ENCODE measurements at regions not wholly inside any gene's neighbourhood (a gene's known extent, or its start where the extent isn't known, plus 50 kb on each side); places are given as distances from the start of the nearest gene placed in this dataset.

- no peak for DNase-seq (ENCODE audit: low read depth in 4 of 4, low spot score in 2 of 4)
Measured at GRCh38 chr22:49045276-49045675, 782.4 kb downstream of the BRD1 start.

DNA sequence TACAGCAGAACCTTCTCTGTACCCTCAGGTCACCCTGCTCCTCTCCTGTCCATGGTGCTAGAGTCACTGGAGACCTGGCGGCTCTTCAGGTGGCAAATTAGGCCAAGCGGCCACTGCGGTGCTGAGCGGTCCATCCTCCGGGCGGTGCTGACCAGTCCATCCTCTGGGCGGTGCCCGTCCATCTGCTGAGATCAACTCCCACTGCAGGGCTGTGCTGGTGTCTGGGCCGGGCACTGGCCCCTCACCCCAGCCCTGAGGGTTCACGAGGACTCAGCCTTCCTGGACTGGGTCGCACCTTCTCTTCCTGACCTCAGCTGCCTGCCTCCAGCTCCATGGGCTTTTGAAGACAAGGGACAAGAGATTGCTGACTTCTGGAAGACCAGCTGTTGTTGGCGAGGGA is 782.9 kb downstream of the BRD1 start:
- DNase-seq (ENCODE audit: low read depth in 4 of 4, low spot score in 2 of 4): no peak

DNA sequence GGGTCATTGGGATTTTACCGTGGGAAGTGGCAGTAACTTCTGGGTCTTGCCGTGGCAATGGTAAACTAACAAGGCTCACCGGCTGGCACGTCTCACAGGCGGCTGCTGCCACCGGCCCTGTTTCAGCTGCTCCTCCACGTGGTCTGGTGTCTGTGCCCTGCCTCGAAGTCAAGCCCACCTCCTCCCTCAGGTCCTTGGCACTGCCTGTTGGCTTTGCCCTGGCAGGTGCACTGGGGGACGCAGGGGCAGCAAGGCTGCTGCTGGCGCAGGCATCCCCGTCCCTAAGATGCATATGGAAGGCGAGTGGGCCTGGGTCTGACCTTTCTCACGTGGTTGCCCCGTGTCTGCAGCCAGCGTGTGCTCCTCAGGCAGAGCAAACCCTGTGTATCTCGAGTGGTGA is 783.6 kb downstream of the BRD1 start:
- DNase-seq (ENCODE audit: low read depth in 4 of 4, low spot score in 2 of 4): no peak

GRCh38 chr22:49042877-49043859 is 784.5 kb downstream of the BRD1 start:
- DNase-seq (ENCODE audit: low read depth in 4 of 4, low spot score in 2 of 4): no peak

- DNase-seq (ENCODE audit: low read depth in 4 of 4, low spot score in 2 of 4): no peak
Measured at GRCh38 chr22:49042066-49042465, 785.6 kb downstream of the BRD1 start.

DNA sequence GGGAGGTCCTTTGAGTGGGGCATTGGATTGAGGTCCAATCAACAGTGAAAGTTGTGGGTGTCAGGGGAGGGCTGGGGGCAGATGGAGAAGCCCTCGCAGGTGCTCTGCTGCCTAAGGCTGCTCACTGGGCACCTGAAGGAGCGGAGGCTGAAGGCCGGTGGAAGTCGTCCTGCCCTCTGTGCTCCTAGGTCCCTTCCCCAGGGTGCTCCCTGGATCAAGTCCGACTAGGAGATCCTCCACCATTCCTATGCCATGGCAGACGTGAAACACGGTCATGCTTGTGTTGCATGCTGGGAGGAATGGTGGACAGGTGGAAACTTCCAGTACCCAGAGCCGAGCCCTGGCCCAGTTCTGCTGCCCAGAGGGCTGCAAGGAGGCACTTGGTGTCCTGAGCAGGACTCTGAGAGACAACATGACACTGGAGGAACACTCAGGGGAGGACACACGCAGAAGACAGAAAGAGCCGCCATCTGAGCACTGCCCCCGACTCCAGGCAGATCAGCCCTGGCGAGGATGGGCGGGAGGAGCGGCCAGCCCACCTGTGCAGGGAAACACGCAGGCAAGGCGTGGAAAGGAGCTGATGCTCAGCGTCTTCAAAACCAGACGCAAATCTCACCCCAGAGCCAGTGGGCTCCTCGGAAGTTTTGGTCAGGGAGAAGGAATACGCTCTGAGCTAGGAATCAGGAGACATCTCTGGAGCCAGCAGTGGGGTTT is 786.8 kb downstream of the BRD1 start:
- DNase-seq (ENCODE audit: low read depth in 4 of 4, low spot score in 2 of 4): no peak

DNA sequence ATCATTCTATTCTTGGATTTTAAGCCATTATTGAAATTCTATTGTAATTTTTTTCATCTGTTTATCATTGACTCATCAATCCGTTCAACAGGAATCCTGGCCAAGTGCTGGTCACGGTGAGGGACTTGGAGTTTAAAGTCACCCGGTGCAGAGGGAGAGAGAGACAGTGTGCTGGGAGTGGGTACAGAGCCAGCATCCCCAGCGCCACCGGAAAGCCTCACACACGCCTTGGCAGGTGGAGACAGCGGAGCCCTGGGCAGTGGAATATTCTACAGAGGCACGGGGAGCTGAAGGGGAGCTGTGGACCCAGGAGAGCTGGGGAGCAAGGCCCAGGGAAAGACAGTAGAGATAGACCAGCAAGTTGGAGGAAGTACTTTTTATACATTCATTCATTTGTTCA is 787.6 kb downstream of the BRD1 start:
- no peak for DNase-seq (ENCODE audit: low read depth in 4 of 4, low spot score in 2 of 4)

GRCh38 chr22:49039625-49040024 is 788.0 kb downstream of the BRD1 start:
- no peak for DNase-seq (ENCODE audit: low read depth in 4 of 4, low spot score in 2 of 4)

GRCh38 chr22:49037701-49038245 is 789.9 kb downstream of the BRD1 start:
- DNase-seq (ENCODE audit: low read depth in 4 of 4, low spot score in 2 of 4): no peak

- DNase-seq (ENCODE audit: low read depth in 4 of 4, low spot score in 2 of 4): no peak
Measured at GRCh38 chr22:49036513-49036912, 791.2 kb downstream of the BRD1 start.

DNA sequence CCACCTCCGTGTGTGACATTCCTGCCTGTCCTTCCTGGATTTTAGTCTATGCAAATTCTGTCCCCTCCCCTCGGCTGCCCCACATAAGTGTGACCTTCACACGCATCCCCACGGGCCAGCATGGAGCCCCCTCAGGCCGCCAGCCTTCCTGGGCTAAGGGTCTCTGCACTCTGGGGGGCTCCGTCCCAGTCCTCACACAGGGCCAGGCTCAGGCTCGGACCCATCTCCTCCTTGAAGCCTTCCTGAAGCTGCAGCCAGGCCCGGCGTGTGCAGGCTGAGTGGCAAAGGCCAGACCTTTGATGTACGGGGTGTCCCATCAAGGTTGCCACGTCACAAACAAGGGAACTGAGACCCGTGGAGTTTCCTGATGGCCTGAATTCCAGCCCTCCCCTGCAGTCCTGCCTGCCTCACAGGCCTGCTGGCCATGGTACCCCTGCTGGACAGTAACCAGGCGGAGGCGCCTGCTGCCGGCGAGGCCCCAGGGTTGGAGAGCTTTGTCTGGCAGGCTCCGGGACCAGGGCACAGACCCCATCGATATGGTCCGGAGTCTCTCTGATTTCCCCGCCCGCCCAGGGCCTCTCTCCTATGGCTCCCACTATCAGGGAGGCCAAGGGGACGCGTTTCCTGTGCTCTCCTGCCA is 791.7 kb downstream of the BRD1 start:
- no peak for DNase-seq (ENCODE audit: low read depth in 4 of 4, low spot score in 2 of 4)

GRCh38 chr22:49034836-49035817 is 792.5 kb downstream of the BRD1 start:
- DNase-seq (ENCODE audit: low read depth in 4 of 4, low spot score in 2 of 4): no peak

DNA sequence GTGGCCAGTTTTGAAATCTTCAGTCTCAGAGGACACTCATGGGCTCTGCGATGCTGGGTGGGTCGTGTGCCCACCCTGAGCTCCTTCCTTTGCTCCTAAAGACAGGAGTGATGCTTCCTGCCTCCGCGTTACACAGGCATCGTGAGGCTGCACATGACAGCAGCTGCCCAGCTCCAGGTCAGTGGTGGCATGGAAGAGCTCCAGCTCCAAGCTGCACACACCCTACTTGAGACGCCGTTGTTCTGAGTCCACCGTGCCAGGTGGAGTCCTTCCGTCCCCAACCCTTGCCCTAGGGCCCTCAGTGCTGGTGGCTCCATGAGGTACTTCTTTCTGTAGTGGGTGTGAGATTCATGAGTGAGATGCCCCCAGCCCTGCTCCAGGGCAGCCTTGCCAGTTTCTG is 794.1 kb downstream of the BRD1 start:
- DNase-seq (ENCODE audit: low read depth in 4 of 4, low spot score in 2 of 4): no peak

GRCh38 chr22:49032821-49033220 is 794.9 kb downstream of the BRD1 start:
- no peak for DNase-seq (ENCODE audit: low read depth in 4 of 4, low spot score in 2 of 4)

DNA sequence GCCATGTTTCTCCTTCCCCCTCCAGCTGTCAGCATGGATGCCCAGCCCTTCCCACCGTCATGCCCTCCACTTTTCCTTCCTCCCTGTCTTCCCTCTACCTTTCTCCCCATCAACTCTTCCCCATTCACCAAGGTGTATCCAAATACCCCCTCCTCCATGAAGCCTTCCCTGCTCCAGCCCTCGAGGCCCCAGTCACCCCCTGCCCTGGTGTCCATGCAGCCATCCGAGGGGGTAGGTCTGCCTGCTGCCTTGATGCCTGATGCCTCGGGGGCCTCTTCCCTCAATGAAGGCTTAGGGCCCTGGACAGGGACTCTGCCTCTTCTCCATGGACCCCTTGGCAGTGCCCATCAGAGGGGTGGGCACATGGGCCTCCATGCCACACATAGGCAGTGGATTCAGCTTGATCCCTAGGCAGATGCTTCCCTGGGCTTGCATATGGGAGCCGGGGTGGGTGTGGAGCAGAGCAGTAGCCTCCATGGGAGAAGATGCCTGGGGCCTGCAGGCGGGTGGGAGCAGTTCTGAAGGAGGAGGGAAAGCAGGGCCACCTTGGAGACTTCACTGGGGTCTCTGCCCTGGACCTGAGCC is 795.8 kb downstream of the BRD1 start:
- no peak for DNase-seq (ENCODE audit: low read depth in 4 of 4, low spot score in 2 of 4)

DNA sequence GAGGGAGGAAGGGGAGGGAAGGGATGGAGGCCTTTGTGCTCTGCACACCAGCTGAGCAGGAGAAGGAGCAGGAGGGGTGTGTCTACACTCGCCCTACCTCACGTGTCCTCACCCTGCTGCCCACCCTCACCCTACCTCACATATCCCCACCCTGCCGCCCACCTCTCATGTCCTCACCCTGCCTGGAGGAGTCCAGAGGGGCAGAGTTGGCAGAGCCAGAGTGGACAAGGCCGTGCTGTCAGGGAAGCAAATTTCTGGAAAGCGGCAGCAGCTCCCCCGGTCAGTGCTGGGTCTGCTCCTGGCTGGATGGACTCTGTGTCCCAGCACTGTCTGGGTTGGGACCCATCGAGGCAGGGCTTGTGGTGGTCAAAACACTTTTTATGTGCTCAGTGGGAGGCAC is 799.6 kb downstream of the BRD1 start:
- DNase-seq (ENCODE audit: low read depth in 4 of 4, low spot score in 2 of 4): no peak

GRCh38 chr22:49027368-49027670 is 800.4 kb downstream of the BRD1 start:
- no peak for DNase-seq (ENCODE audit: low read depth in 4 of 4, low spot score in 2 of 4)

DNA sequence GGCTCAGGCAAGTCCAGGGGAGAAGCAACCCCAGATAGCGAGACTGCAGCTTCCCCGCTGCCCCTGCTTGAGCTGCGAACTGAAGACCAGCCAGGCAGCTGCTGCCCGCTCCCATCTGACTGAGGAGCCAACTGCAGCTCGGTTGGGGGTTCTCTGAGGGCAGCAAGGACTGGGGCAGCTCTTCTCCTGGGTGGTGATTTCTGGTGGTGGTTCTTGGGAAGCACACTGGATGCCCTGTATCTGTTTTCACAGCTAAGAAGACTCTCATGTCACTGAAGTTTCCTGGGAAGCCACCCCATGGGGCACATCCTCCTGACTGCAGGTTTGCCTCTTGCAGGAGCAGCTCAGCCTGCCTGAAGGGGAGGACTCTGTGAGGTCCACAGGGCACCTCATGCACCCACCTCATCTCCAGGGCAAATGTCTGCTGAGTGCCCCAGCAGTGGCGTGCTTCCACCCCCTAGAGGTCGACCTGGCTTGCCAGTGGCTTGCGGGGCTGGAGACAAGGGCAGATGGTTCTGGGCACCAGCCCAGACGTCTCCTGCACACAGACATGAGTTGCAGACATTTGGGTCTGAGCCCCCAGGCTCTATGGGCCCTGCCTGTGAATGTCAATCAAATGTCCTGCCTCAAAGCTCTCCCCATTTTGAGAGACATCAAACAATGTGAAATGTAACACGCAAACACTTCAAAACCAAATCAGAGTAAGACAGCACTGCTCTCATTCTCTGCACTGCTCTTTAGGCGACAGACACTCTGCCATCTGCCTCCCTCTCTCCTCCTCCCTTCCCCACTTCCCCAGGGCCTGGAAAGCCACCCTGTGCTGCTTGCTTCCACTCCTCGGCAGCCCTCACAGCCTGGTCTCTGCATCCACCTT is 800.9 kb downstream of the BRD1 start:
- no peak for DNase-seq (ENCODE audit: low read depth in 4 of 4, low spot score in 2 of 4)

All from left renal cortex interstitium (tissue), 4 donors.